Neuron (in vitro differentiated cells): ENCODE measurements at regions not wholly inside any gene's neighbourhood (a gene's known extent, or its start where the extent isn't known, plus 50 kb on each side); places are given as distances from the start of the nearest gene placed in this dataset.
"Not testable (repeated sequence)": the region's sequence is repeated elsewhere in the genome, so short reads cannot be mapped to it uniquely, and the experiment has no call there.

Experiments
- H2AFZ ChIP-seq: one replicate; pipeline ENCODE4 v1.6.1; 2013; ENCODE audit warnings: low read depth, mild to moderate bottlenecking, inconsistent platforms, low read length, moderate library complexity
- H3K27me3 ChIP-seq: one replicate; pipeline ENCODE4 v1.6.1; 2013; ENCODE audit warnings: low read length; ENCODE audit not compliant: insufficient read depth
- H3K36me3 ChIP-seq: one replicate; pipeline ENCODE4 v1.6.1; 2013; ENCODE audit warnings: low read length; ENCODE audit not compliant: insufficient read depth
- H3K4me1 ChIP-seq: one replicate; pipeline ENCODE4 v1.6.1; 2013; ENCODE audit warnings: low read length; ENCODE audit not compliant: insufficient read depth
- H3K4me3 ChIP-seq: 2 replicates; pipeline ENCODE4 v1.5.1; 2013; ENCODE audit warnings: mild to moderate bottlenecking, low read length, moderate library complexity
- H3K9me3 ChIP-seq: one replicate; pipeline ENCODE4 v1.6.1; 2013; ENCODE audit warnings: low read length

- Histone ChIP-seq H3K27me3 (no peaks in the 10 kb centered on the region), H2AFZ (no peak overlapping the region), H3K9me3 (no peaks in the 10 kb centered on the region), H3K4me1 (no peaks in the 10 kb centered on the region), H3K36me3 (no peaks in the 10 kb centered on the region), H3K4me3 (no peak overlapping the region)
Measured at GRCh38 chr18:22567794-22568193, 150.1 kb upstream of the CTAGE1 start.

- Histone ChIP-seq H3K4me1 (no peaks in the 10 kb centered on the region), H3K36me3 (no peaks in the 10 kb centered on the region), H3K27me3 (no peaks in the 10 kb centered on the region), H2AFZ (no peak overlapping the region), H3K4me3 (no peak overlapping the region), H3K9me3 (no peaks in the 10 kb centered on the region)
Measured at GRCh38 chr18:22570492-22570891, 152.8 kb upstream of the CTAGE1 start.

- Histone ChIP-seq H2AFZ (no peak overlapping the region), H3K27me3 (no peaks in the 10 kb centered on the region), H3K36me3 (no peaks in the 10 kb centered on the region)
Measured at GRCh38 chr18:22572341-22572740, 154.6 kb upstream of the CTAGE1 start.

GRCh38 chr18:22579271-22579670 lies 161.6 kb upstream of the CTAGE1 start:
- H2AFZ ChIP-seq = no peak overlapping the region
- no peaks in the 10 kb centered on the region for H3K9me3 ChIP-seq
- no peaks in the 10 kb centered on the region for H3K4me1 ChIP-seq
- H3K27me3 ChIP-seq = no peaks in the 10 kb centered on the region
- no peak overlapping the region for H3K4me3 ChIP-seq
- no peaks in the 10 kb centered on the region for H3K36me3 ChIP-seq

More at GRCh38 chr18:22572341-22572740, 154.6 kb upstream of the CTAGE1 start:
- no peaks in the 10 kb centered on the region for H3K4me1 ChIP-seq
- H3K4me3 ChIP-seq = no peak overlapping the region
- H3K9me3 ChIP-seq = no peaks in the 10 kb centered on the region

GRCh38 chr18:22585333-22585732 lies 167.6 kb upstream of the CTAGE1 start:
- no peak overlapping the region for H2AFZ ChIP-seq
- H3K4me1 ChIP-seq = no peaks in the 10 kb centered on the region
- H3K27me3 ChIP-seq = no peaks in the 10 kb centered on the region
- H3K4me3 ChIP-seq = no peak overlapping the region
- no peaks in the 10 kb centered on the region for H3K36me3 ChIP-seq
- no peaks in the 10 kb centered on the region for H3K9me3 ChIP-seq

GRCh38 chr18:22585821-22586220 lies 168.1 kb upstream of the CTAGE1 start:
- H3K27me3 ChIP-seq = no peaks in the 10 kb centered on the region
- H3K4me1 ChIP-seq = no peaks in the 10 kb centered on the region
- no peaks in the 10 kb centered on the region for H3K9me3 ChIP-seq
- H3K4me3 ChIP-seq = no peak overlapping the region
- no peak overlapping the region for H2AFZ ChIP-seq
- no peaks in the 10 kb centered on the region for H3K36me3 ChIP-seq

GRCh38 chr18:22591222-22591621 lies 173.5 kb upstream of the CTAGE1 start:
- no peaks in the 10 kb centered on the region for H3K9me3 ChIP-seq
- no peak overlapping the region for H3K4me3 ChIP-seq
- H3K4me1 ChIP-seq = no peaks in the 10 kb centered on the region
- H3K36me3 ChIP-seq = no peaks in the 10 kb centered on the region
- H3K27me3 ChIP-seq = no peaks in the 10 kb centered on the region
- no peak overlapping the region for H2AFZ ChIP-seq

GRCh38 chr18:22594155-22594690 lies 176.5 kb upstream of the CTAGE1 start:
- Histone ChIP-seq H3K9me3 (no peaks in the 10 kb centered on the region), H3K4me3 (no peak overlapping the region), H3K36me3 (no peaks in the 10 kb centered on the region), H2AFZ (no peak overlapping the region), H3K27me3 (no peaks in the 10 kb centered on the region), H3K4me1 (no peaks in the 10 kb centered on the region)

GRCh38 chr18:22601481-22601880 lies 183.8 kb upstream of the CTAGE1 start:
- H3K27me3 ChIP-seq = no peaks in the 10 kb centered on the region
- no peaks in the 10 kb centered on the region for H3K9me3 ChIP-seq
- no peak overlapping the region for H2AFZ ChIP-seq
- H3K36me3 ChIP-seq = no peaks in the 10 kb centered on the region
- H3K4me1 ChIP-seq = no peaks in the 10 kb centered on the region
- no peak overlapping the region for H3K4me3 ChIP-seq

- H3K27me3 ChIP-seq, H2AFZ ChIP-seq, H3K36me3 ChIP-seq, H3K9me3 ChIP-seq, H3K4me3 ChIP-seq, H3K4me1 ChIP-seq: not testable (repeated sequence)
Measured at GRCh38 chr18:22602456-22602855, 184.7 kb upstream of the CTAGE1 start.

- Histone ChIP-seq H3K4me3 (no peak overlapping the region), H3K36me3 (no peaks in the 10 kb centered on the region), H3K27me3 (no peaks in the 10 kb centered on the region), H3K9me3 (no peaks in the 10 kb centered on the region), H2AFZ (no peak overlapping the region), H3K4me1 (no peaks in the 10 kb centered on the region)
Measured at GRCh38 chr18:22603902-22604301, 186.2 kb upstream of the CTAGE1 start.

- H3K4me3 ChIP-seq = no peak overlapping the region
- no peaks in the 10 kb centered on the region for H3K9me3 ChIP-seq
- no peaks in the 10 kb centered on the region for H3K4me1 ChIP-seq
- H3K27me3 ChIP-seq = no peaks in the 10 kb centered on the region
- no peak overlapping the region for H2AFZ ChIP-seq
- no peaks in the 10 kb centered on the region for H3K36me3 ChIP-seq
Measured at GRCh38 chr18:22604390-22604985, 186.8 kb upstream of the CTAGE1 start.

GRCh38 chr18:22604986-22605421 lies 187.3 kb upstream of the CTAGE1 start:
- no peaks in the 10 kb centered on the region for H3K4me1 ChIP-seq
- no peak overlapping the region for H2AFZ ChIP-seq
- H3K36me3 ChIP-seq = no peaks in the 10 kb centered on the region
- H3K4me3 ChIP-seq = no peak overlapping the region
- H3K9me3 ChIP-seq = no peaks in the 10 kb centered on the region
- H3K27me3 ChIP-seq = no peaks in the 10 kb centered on the region

GRCh38 chr18:22605736-22606135 lies 188.0 kb upstream of the CTAGE1 start:
- no peaks in the 10 kb centered on the region for H3K9me3 ChIP-seq
- no peaks in the 10 kb centered on the region for H3K4me1 ChIP-seq
- no peak overlapping the region for H2AFZ ChIP-seq
- H3K36me3 ChIP-seq = no peaks in the 10 kb centered on the region
- H3K4me3 ChIP-seq = no peak overlapping the region
- H3K27me3 ChIP-seq = no peaks in the 10 kb centered on the region
